ENCODE measurements at regions not wholly inside any gene's neighbourhood (a gene's known extent, or its start where the extent isn't known, plus 50 kb on each side); places are given as distances from the start of the nearest gene placed in this dataset.

DNA sequence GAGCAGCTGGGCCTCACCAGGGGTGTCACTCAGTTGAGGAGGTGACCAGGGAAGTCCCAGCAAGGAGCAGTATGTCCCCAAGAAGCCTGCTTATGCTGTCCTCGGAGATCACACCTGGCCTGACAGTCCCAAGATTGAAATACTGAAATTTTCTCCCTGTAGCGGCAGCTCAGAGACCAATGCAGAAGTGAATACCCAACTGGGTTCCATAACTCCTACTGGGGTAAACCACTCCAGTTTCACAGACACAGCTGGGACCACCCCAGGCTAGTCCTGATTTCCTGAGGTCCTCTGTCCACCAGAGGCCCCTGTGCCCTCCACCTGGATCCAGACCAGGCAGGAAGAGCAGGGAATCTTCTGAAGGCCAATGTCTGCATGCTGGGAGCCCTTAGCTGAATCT, 298.1 kb downstream of the ZEB1 start:
- no peak for FAIRE-seq
- Histone ChIP-seq H3K4me1 (no peaks in the 10 kb centered on the region), H3K4me3 (no peak overlapping the region), H3K9me3 (no peaks in the 10 kb centered on the region), H3K4me2 (no peak overlapping the region), H3K27ac (no peak overlapping the region)
- POLR2A ChIA-PET = no interaction called here
- WGBS (ENCODE audit: missing lambda C conversion rate) = 65% methylated on average over 2 of the region's 2 CpGs
- TF ChIP-seq MAZ (IDR thresholded peaks at IDR 0.05; ENCODE audit: borderline replicate concordance, low read depth, low read length) = no peak
- no peak for TF ChIP-seq POLR2AphosphoS2 (conservative IDR thresholded peaks at IDR 0.05; ENCODE audit: low read length)
- TF ChIP-seq CEBPB (IDR thresholded peaks at IDR 0.05) = no peak
- TF ChIP-seq HEYL (CRISPR knock-in tag; IDR thresholded peaks at IDR 0.05) = no peak
- no peak for TF ChIP-seq ZSCAN20 (CRISPR knock-in tag; IDR thresholded peaks at IDR 0.05)
- TF ChIP-seq BHLHE40 (IDR thresholded peaks at IDR 0.05; ENCODE audit: low read depth, low read length) = no peak
- TF ChIP-seq GATA3 (IDR thresholded peaks at IDR 0.05; ENCODE audit: borderline replicate concordance) = no peak
- TF ChIP-seq, protein P1, sequence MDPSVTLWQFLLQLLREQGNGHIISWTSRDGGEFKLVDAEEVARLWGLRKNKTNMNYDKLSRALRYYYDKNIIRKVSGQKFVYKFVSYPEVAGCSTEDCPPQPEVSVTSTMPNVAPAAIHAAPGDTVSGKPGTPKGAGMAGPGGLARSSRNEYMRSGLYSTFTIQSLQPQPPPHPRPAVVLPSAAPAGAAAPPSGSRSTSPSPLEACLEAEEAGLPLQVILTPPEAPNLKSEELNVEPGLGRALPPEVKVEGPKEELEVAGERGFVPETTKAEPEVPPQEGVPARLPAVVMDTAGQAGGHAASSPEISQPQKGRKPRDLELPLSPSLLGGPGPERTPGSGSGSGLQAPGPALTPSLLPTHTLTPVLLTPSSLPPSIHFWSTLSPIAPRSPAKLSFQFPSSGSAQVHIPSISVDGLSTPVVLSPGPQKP (IDR thresholded peaks at IDR 0.05; ENCODE audit: low read depth, low read length) = no peak
- no peak for TF ChIP-seq TFCP2L1 (CRISPR knock-in tag; IDR thresholded peaks at IDR 0.05)
- TF ChIP-seq NPAS2 (CRISPR knock-in tag; IDR thresholded peaks at IDR 0.05; ENCODE audit: borderline replicate concordance) = no peak
- no peak for TF ChIP-seq MAFK (IDR thresholded peaks at IDR 0.05; ENCODE audit: partially characterized antibody)
- no peak for TF ChIP-seq ZFP36 (IDR thresholded peaks at IDR 0.05; ENCODE audit: borderline replicate concordance, partially characterized antibody)
- no peak for TF ChIP-seq RNF2 (IDR thresholded peaks at IDR 0.05; ENCODE audit: borderline replicate concordance, low read depth)
- no peak for TF ChIP-seq CBX2 (IDR thresholded peaks at IDR 0.05; ENCODE audit: borderline replicate concordance, low read depth)
- no peak for TF ChIP-seq RARB (CRISPR knock-in tag; IDR thresholded peaks at IDR 0.05)
- no peak for TF ChIP-seq JUNB (IDR thresholded peaks at IDR 0.05)
- CTCF ChIA-PET = interaction anchor here (1.1 kb wide), 1 partner anchor 12 kb away, joined by 3 read pairs; no protein-coding TSS in a partner anchor
- no peak for ATAC-seq
- no peak for DNase-seq (ENCODE audit: low read depth in 1 of 2, low spot score in 1 of 2)

DNA sequence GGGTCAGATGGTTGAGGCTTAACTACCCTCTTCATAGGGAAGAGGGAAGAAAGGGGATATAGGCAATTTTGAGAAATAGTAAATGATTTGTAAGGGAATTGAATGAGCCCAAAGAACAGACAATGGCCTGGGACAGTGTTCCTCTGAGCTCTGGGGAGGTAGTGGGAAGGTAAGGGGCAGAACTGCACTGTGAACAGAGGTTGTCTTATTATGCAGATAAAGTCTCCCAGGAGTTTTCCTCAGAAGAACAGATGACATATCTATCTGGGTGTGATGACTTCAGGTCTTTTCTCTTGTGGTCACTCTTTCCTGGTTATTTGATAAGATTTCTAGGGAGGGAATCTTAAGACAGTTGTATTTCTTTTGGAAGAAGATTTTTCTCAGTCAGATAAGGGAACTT, 296.1 kb downstream of the ZEB1 start:
- no peak overlapping the region for H3K4me3 ChIP-seq
- TF ChIP-seq, protein P2, sequence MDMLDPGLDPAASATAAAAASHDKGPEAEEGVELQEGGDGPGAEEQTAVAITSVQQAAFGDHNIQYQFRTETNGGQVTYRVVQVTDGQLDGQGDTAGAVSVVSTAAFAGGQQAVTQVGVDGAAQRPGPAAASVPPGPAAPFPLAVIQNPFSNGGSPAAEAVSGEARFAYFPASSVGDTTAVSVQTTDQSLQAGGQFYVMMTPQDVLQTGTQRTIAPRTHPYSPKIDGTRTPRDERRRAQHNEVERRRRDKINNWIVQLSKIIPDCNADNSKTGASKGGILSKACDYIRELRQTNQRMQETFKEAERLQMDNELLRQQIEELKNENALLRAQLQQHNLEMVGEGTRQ (IDR thresholded peaks at IDR 0.05) = no peak
- TF ChIP-seq TFCP2L1 (CRISPR knock-in tag; IDR thresholded peaks at IDR 0.05) = no peak
- no peak for TF ChIP-seq RARB (CRISPR knock-in tag; IDR thresholded peaks at IDR 0.05)
- POLR2A ChIA-PET = no interaction called here

DNA sequence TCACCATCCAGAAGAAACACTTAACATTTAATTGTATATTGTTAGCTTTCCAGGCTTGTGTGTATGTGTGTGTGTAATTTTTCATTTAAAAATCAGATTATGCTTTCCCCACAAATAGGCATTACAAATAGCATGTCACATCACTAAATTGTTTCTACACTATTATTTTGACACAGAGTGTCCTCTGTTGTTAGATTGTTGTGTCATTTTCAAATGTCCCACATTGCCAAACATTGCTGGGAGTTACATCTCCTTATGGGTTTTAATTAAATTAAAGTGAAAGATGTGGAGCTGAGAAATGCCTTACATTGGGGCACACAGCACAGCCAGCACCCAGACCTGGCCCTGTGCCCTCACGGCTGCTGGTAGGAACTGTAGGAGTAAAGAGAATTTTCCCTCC, 295.6 kb downstream of the ZEB1 start:
- no peak for DNase-seq (ENCODE audit: low read depth in 1 of 2, low spot score in 1 of 2)
- POLR2A ChIA-PET = no interaction called here
- Histone ChIP-seq H3K9me3 (no peaks in the 10 kb centered on the region), H3K4me3 (no peak overlapping the region), H3K4me1 (no peaks in the 10 kb centered on the region), H3K4me2 (no peak overlapping the region), H3K27ac (no peak overlapping the region)
- CTCF ChIA-PET = interaction anchor here (0.5 to 0.8 kb wide), 3 partner anchors 486 to 837 kb away, joined by 3 to 5 read pairs (median 4); partner anchors contain the start of gene ZNF438
- 47% methylated on average over 1 of the region's 1 CpG for WGBS (ENCODE audit: missing lambda C conversion rate)
- no peak for FAIRE-seq
- no peak for ATAC-seq
- TF ChIP-seq HEYL (CRISPR knock-in tag; IDR thresholded peaks at IDR 0.05) (no peak), RARB (CRISPR knock-in tag; IDR thresholded peaks at IDR 0.05) (no peak), EHMT2 (IDR thresholded peaks at IDR 0.05; ENCODE audit: low read depth) (no peak), NR3C1 (IDR thresholded peaks at IDR 0.05) (no peak), ESRRA (IDR thresholded peaks at IDR 0.05; ENCODE audit: borderline replicate concordance, low read length) (no peak), ZNF302 (CRISPR knock-in tag; IDR thresholded peaks at IDR 0.05) (no peak), TP53 (CRISPR knock-in tag; IDR thresholded peaks at IDR 0.05) (no peak), SMC3 (IDR thresholded peaks at IDR 0.05) (no peak), CHD4 (IDR thresholded peaks at IDR 0.05; ENCODE audit: borderline replicate concordance) (no peak), PHF8 (IDR thresholded peaks at IDR 0.05; ENCODE audit: borderline replicate concordance, low read depth) (no peak), JUN (IDR thresholded peaks at IDR 0.05) (no peak), NPAS2 (CRISPR knock-in tag; IDR thresholded peaks at IDR 0.05; ENCODE audit: borderline replicate concordance) (no peak), MYC (IDR thresholded peaks at IDR 0.05; ENCODE audit: borderline replicate concordance, low read length) (no peak), RFX5 (IDR thresholded peaks at IDR 0.05) (no peak), HOXA7 (CRISPR knock-in tag; IDR thresholded peaks at IDR 0.05) (no peak)
- TF ChIP-seq, protein P3, sequence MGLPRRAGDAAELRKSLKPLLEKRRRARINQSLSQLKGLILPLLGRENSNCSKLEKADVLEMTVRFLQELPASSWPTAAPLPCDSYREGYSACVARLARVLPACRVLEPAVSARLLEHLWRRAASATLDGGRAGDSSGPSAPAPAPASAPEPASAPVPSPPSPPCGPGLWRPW (IDR thresholded peaks at IDR 0.05) = no peak

More for the DNA sequence above, 296.1 kb downstream of the ZEB1 start:
- FAIRE-seq (no peak), DNase-seq (ENCODE audit: low read depth in 1 of 2, low spot score in 1 of 2) (no peak), ATAC-seq (no peak)
- no peak overlapping the region for H3K4me2 ChIP-seq
- CTCF ChIA-PET = no interaction called here
- H3K27ac ChIP-seq = no peak overlapping the region
- no peaks in the 10 kb centered on the region for H3K9me3 ChIP-seq
- no peaks in the 10 kb centered on the region for H3K4me1 ChIP-seq
